Adrenal gland (tissue), 9 donors: ENCODE measurements at regions not wholly inside any gene's neighbourhood (a gene's known extent, or its start where the extent isn't known, plus 50 kb on each side); places are given as distances from the start of the nearest gene placed in this dataset.
A peak's percentile ranks its signal among the peaks of the same experiment; 100 is the strongest.

Experiments
- DNase-seq, 7 donors: peaks; one replicate each; pipeline ENCODE4 v3.0.0-alpha.2; 2019 to 2020
- H3K27ac ChIP-seq, 5 donors: fragments of 200-600 bp; sonication (generic) in 4 of 5; 1 replicate in 3 of 5; 2 replicates in 2 of 5; pipeline versions ENCODE4 v1.5.1 to v1.8.0; 2016 to 2020; ENCODE audit warnings: mild to moderate bottlenecking in 1 of 5
- H3K27me3 ChIP-seq: fragments of 200-600 bp; 2 replicates; pipeline ENCODE4 v1.8.0; 2021
- H3K36me3 ChIP-seq, 2 donors: fragments of 200-600 bp; replicated peaks in 1 of 2; 1 replicate in 1 of 2; 2 replicates in 1 of 2; pipeline versions ENCODE4 v1.5.1 to v1.8.0; 2018 to 2022
- H3K4me1 ChIP-seq, 2 donors: fragments of 200-600 bp; replicated peaks in 1 of 2; 1 replicate in 1 of 2; 2 replicates in 1 of 2; pipeline versions ENCODE4 v1.5.1 to v1.8.0; 2018 to 2021
- H3K4me3 ChIP-seq, 4 donors: fragments of 200-600 bp; sonication (generic) in 3 of 4; one replicate each; pipeline ENCODE4 v1.5.1; 2016 to 2018
- H3K9me3 ChIP-seq, 3 donors: fragments of 200-600 bp; sonication (generic) in 1 of 3; replicated peaks in 1 of 3; 1 replicate in 2 of 3; 2 replicates in 1 of 3; pipeline versions ENCODE4 v1.5.1 to v1.8.0; 2016 to 2021
- POLR2A ChIP-seq, 2 donors: fragments of 450-650 bp; IDR thresholded peaks; one replicate each; pipeline ENCODE4 v1.6.1; 2017; ENCODE audit warnings: antibody characterized with exemption in 2 of 2, mild to moderate bottlenecking in 2 of 2, moderate library complexity in 1 of 2
- WGBS, 4 donors: extraction: QIAGEN DNeasy Blood & Tissue Kit in 2 of 4; methylation state at CpG; one replicate each; pipeline versions ENCODE4 v1.1.5 to v1.1.7; 2013 to 2017; 5-methylcytosine and 5-hydroxymethylcytosine counted together
- intact Hi-C, 2 donors: fragments of 100-400 bp; cut with DNase I; formaldehyde crosslinking; loops; one replicate each; pipeline versions ENCODE4 v1.14.1 to v1.15.0; 2022 to 2023
- TF ChIP-seq, protein P1 (sequence below), 6 experiments: fragments of 450-650 bp in 4 of 6; fragments of 200-600 bp in 2 of 6; sonication (generic) in 1 of 6; IDR thresholded peaks; 1 replicate in 5 of 6; 2 replicates in 1 of 6; pipeline versions ENCODE4 v1.5.1 to v1.8.0; 2016 to 2021; ENCODE audit warnings: antibody characterized with exemption in 6 of 6, mild to moderate bottlenecking in 2 of 6, moderate library complexity in 1 of 6
- donor health status: healthy with polysubstance abuse.
- donor health status: Bipolar disorder and iron deficiency.
- donor health status: DM: yes; HTN: yes; CAD: no.
- donor health status: DM: no; HTN: no; CAD: no.
- donor health status: DM: no; HTN: no; CAD: no.

DNA sequence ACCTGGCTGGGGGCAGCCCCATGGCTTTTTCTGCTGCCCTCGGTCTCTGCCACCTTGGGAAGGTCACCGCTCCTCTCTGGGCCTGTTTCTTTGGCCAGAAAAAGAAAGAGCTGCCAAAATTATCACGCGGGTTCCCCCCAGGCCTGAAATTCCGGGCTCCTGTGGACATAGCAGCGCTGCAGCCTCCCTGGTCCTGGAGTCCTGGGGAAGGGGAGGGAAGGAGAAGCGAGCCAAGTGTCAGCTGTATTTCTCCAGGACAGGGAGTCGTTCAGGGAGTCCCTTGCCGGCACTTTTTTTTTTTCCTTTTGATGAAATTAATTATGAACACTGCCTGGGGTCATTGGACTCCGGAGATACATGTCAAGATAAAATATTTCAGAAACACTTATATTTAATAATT, 152.3 kb upstream of the GPR26 start:
- TF ChIP-seq, protein P1, sequence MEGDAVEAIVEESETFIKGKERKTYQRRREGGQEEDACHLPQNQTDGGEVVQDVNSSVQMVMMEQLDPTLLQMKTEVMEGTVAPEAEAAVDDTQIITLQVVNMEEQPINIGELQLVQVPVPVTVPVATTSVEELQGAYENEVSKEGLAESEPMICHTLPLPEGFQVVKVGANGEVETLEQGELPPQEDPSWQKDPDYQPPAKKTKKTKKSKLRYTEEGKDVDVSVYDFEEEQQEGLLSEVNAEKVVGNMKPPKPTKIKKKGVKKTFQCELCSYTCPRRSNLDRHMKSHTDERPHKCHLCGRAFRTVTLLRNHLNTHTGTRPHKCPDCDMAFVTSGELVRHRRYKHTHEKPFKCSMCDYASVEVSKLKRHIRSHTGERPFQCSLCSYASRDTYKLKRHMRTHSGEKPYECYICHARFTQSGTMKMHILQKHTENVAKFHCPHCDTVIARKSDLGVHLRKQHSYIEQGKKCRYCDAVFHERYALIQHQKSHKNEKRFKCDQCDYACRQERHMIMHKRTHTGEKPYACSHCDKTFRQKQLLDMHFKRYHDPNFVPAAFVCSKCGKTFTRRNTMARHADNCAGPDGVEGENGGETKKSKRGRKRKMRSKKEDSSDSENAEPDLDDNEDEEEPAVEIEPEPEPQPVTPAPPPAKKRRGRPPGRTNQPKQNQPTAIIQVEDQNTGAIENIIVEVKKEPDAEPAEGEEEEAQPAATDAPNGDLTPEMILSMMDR (IDR thresholded peaks at IDR 0.05), result no peak
- TF ChIP-seq POLR2A (IDR thresholded peaks at IDR 0.05), result no peak
- H3K27me3 ChIP-seq, result no peaks in the 10 kb centered on the region
- 46 to 57% (median 49%) methylated on average over 9 to 10 of the region's 10 CpGs for WGBS, 4 donors

DNA sequence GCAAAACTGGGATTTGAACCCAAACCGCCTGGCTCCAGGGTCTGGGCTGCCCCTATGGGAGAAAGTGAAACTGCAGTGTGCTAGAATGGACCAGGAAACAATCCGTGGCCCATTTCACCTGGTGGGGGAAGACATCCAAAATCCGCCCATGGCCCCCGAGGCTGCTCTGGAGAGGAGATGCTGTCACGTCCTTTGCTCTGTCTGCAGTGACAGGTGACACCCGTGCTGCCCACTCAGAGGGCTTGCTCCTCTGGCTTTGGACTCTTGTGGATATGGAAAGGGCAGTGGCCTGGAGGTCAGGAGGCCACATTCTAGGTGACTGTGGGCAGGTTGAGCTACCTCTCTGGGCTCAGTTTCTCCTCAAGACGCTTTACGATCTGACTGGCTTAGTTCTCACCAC, 151.2 kb upstream of the GPR26 start:
- DNase-seq, result peak in 1 of 7 donors; percentile 18
- Histone ChIP-seq H3K36me3 (no peaks in the 10 kb centered on the region), H3K4me1 (no peaks in the 10 kb centered on the region), H3K27ac (no peak overlapping the region), H3K4me3 (no peak overlapping the region), H3K9me3 (no peaks in the 10 kb centered on the region), H3K27me3 (no peaks in the 10 kb centered on the region)
- 84 to 91% (median 85%) methylated on average over 8 of the region's 8 CpGs for WGBS, 4 donors
- intact Hi-C loops, result no loop called here
- TF ChIP-seq POLR2A (IDR thresholded peaks at IDR 0.05), result no peak
- TF ChIP-seq, protein P1 (IDR thresholded peaks at IDR 0.05), result no peak

More for the DNA sequence above, 152.3 kb upstream of the GPR26 start:
- H3K4me3 ChIP-seq, result no peak overlapping the region
- intact Hi-C loops, result no loop called here
- no peaks in the 10 kb centered on the region for H3K36me3 ChIP-seq
- no peaks in the 10 kb centered on the region for H3K9me3 ChIP-seq
- H3K27ac ChIP-seq, result no peak overlapping the region
- no peak for DNase-seq
- H3K4me1 ChIP-seq, result no peaks in the 10 kb centered on the region

DNA sequence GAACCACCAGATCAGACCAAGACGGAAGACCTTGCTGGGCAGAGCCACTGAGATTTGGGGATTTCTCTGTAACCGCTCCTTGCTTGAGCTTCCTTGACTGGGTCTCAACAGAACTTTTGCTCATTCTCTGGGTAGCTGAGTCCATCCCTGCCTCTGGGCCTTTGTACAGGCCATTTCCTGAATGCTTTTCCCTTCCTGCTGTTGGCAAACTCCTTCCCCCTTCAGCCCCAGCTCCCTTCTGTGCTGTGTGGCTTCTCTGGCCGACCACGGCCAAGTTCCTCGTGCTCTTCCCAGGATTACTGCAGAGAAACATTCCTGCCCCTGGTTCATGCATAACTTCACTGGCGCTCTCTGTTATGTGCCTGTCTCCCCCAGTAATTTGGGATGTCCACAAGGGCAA, 150.5 kb upstream of the GPR26 start:
- H3K4me1 ChIP-seq, result no peaks in the 10 kb centered on the region
- no peak for DNase-seq
- intact Hi-C loops, result no loop called here
- no peak overlapping the region for H3K27ac ChIP-seq
- H3K36me3 ChIP-seq, result no peaks in the 10 kb centered on the region
- WGBS, 4 donors, result 79 to 93% (median 82%) methylated on average over 5 to 6 of the region's 6 CpGs
- H3K4me3 ChIP-seq, result no peak overlapping the region
- TF ChIP-seq, protein P1 (IDR thresholded peaks at IDR 0.05), result no peak
- TF ChIP-seq POLR2A (IDR thresholded peaks at IDR 0.05), result no peak
- no peaks in the 10 kb centered on the region for H3K9me3 ChIP-seq
- H3K27me3 ChIP-seq, result no peaks in the 10 kb centered on the region

DNA sequence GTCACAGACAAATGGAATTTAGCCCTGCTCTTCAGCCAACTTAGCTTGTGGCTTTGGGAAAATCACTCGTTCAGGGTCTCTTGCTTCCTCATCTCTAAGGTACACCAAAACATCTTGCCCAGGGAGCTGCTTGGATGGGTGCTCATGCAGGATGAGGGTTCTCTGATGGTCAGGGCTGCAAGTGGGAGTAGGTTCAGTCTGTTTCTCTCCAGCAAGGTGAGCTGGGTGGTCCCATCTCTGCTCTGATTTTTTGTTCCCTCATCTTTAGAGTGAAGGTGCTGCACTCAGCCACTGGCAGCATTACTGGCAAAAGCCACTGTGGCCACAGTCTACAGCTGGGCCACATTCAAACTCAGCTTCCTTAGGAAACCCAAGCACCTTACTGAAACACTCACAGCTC, 149.9 kb upstream of the GPR26 start:
- Histone ChIP-seq H3K27ac (no peak overlapping the region), H3K36me3 (no peaks in the 10 kb centered on the region), H3K9me3 (no peaks in the 10 kb centered on the region), H3K4me1 (no peaks in the 10 kb centered on the region), H3K4me3 (no peak overlapping the region), H3K27me3 (peaks cover 3% of the 10 kb centered on the region)
- intact Hi-C loops, result no loop called here
- TF ChIP-seq POLR2A (IDR thresholded peaks at IDR 0.05), result no peak
- TF ChIP-seq, protein P1 (IDR thresholded peaks at IDR 0.05), result no peak
- 63 to 80% (median 63%) methylated on average over 1 of the region's 1 CpG for WGBS, 4 donors
- DNase-seq, result peak in 1 of 7 donors; percentile 20
